Activated naive CD8-positive, alpha-beta T cell treated with anti-CD3 and anti-CD28 coated beads for 36 hours (primary cell): ENCODE measurements at regions not wholly inside any gene's neighbourhood (a gene's known extent, or its start where the extent isn't known, plus 50 kb on each side); places are given as distances from the start of the nearest gene placed in this dataset.

Experiments used
- DNase-seq: peaks from one replicate; pipeline ENCODE4 v3.0.0; 2021
- H3K27ac Mint-ChIP-seq: one replicate; pipeline ENCODE4 v1.8.0; 2022; ENCODE audit warnings: mild to moderate bottlenecking, moderate library complexity, mixed read lengths
- H3K27me3 Mint-ChIP-seq: one replicate; pipeline ENCODE4 v1.8.0; 2022; ENCODE audit warnings: mild to moderate bottlenecking, mixed read lengths
- H3K36me3 Mint-ChIP-seq: one replicate; pipeline ENCODE4 v1.8.0; 2021; ENCODE audit warnings: mild to moderate bottlenecking, mixed read lengths
- H3K4me1 Mint-ChIP-seq: one replicate; pipeline ENCODE4 v1.8.0; 2021; ENCODE audit warnings: mixed read lengths
- H3K4me3 Mint-ChIP-seq: one replicate; pipeline ENCODE4 v1.8.0; 2022; ENCODE audit warnings: mild to moderate bottlenecking, moderate library complexity, mixed read lengths
- H3K9me3 Mint-ChIP-seq: one replicate; pipeline ENCODE4 v1.8.0; 2022; ENCODE audit warnings: mixed read lengths

DNA sequence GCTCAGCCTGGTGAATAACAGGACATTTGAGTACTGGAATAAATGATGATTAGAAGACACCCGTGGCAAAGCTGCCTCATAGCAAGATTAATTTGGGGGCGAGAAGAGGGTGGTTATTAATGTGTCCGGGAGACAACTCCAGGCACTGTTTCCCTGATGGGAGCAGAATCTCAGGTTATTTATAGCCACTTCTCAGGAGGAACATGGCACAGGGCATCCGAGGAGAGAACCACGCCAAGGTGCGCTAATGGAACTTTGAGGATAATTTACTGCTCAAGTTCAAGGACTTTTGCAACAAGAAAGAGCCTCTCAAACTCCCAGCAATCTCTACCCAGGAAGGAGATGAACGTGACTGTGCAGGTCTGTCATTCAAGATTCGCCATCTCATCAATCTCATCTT lies 362.5 kb upstream of the ERCC4 start:
- no peaks in the 10 kb centered on the region for H3K36me3 Mint-ChIP-seq
- no peaks in the 10 kb centered on the region for H3K4me1 Mint-ChIP-seq
- peaks cover 12% of the 10 kb centered on the region for H3K27me3 Mint-ChIP-seq
- H3K27ac Mint-ChIP-seq: no peak overlapping the region
- no peak overlapping the region for H3K4me3 Mint-ChIP-seq
- H3K9me3 Mint-ChIP-seq: peaks cover 3% of the 10 kb centered on the region
- no peak for DNase-seq

DNA sequence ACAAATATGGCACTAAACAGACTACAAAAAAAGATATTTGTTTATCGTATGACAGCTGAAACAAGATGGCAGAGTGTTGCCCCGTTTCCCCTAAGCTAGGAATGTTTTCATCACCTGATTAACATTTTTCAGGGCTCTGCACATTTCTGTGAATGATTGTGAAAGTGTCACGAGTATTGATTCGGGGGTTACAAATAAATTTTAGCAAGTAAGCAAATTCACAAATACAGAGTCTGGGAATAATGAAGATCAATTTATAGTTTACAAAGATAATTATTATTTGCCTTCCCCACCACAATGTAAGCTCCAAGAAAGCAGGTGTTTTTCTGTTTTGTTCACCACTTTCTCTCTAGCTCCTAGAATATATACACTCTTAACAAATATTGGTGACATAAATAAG lies 361.2 kb upstream of the ERCC4 start:
- H3K4me3 Mint-ChIP-seq: no peak overlapping the region
- no peaks in the 10 kb centered on the region for H3K36me3 Mint-ChIP-seq
- H3K9me3 Mint-ChIP-seq: peaks cover 3% of the 10 kb centered on the region
- H3K27ac Mint-ChIP-seq: no peak overlapping the region
- peaks cover 8% of the 10 kb centered on the region for H3K27me3 Mint-ChIP-seq
- no peak for DNase-seq
- H3K4me1 Mint-ChIP-seq: no peaks in the 10 kb centered on the region

DNA sequence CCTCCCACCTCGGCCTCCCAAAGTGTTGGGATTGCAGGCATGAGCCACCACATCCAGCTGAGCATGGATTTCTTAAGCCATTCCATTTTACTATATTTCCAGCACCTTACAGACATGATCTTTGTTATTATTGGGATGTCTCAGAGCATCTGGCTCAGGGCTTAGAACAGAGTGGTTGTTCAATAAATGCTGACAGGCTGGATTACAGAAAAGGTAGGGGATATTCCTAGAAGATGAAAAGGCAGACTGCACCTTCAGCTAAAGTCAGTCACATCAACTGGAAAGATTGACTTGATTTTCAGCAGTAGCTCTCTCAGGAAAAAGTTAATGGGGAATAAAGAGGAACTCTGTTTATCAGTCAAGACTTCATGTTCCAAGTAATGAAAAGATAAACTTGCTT lies 360.3 kb upstream of the ERCC4 start:
- Mint-ChIP-seq H3K4me1 (no peaks in the 10 kb centered on the region), H3K4me3 (no peak overlapping the region), H3K27me3 (peaks cover 8% of the 10 kb centered on the region), H3K27ac (no peak overlapping the region), H3K9me3 (no peaks in the 10 kb centered on the region), H3K36me3 (no peaks in the 10 kb centered on the region)
- DNase-seq: no peak

DNA sequence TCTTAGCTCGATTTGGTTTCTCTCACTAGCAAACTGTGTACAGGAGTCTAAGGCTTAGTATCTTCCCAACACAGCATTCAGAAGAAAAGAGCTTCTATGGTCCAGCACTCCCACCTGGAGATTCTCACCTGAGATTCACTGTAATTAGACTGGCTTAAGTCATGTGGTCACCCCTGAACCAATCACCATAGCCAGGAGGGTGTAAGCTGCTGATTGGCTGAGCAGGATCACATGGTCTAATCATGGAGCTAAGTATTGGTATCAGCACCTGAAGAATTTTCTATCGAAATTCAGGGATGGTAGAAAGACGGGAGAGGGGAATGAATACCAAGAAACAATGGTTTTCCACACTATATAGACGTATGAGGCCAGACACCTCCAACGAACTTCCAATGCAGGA lies 359.8 kb upstream of the ERCC4 start:
- Mint-ChIP-seq H3K36me3 (no peaks in the 10 kb centered on the region), H3K4me1 (no peaks in the 10 kb centered on the region), H3K27ac (no peak overlapping the region), H3K27me3 (peaks cover 8% of the 10 kb centered on the region), H3K4me3 (no peak overlapping the region), H3K9me3 (no peaks in the 10 kb centered on the region)
- no peak for DNase-seq

- no peaks in the 10 kb centered on the region for H3K4me1 Mint-ChIP-seq
- DNase-seq: no peak
- no peak overlapping the region for H3K27ac Mint-ChIP-seq
- H3K36me3 Mint-ChIP-seq: no peaks in the 10 kb centered on the region
- peaks cover 3% of the 10 kb centered on the region for H3K27me3 Mint-ChIP-seq
- H3K4me3 Mint-ChIP-seq: no peak overlapping the region
- peaks cover 2% of the 10 kb centered on the region for H3K9me3 Mint-ChIP-seq
These were observed 358.5 kb upstream of the ERCC4 start for GRCh38 chr16:13561291-13562070.

DNA sequence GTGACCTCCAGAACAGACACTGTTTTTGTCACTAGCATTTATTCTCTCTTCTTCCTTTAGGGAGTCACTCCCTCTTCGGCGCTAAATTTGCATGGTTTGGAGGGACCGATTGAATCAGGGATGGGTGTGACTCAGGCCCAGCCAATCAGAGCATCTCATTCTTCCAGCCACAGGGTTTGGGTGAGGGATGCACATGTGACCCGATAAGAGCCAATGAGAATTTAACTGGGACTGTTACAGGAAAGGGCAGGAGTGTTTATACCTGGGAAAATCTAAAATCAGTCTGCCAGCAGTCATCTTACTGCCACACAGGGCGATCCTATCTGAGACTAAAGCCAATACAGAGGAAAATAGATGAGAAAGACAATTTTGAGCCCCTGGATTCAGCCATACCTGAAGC lies 351.2 kb upstream of the ERCC4 start:
- Mint-ChIP-seq H3K27ac (no peak overlapping the region), H3K9me3 (peaks cover 3% of the 10 kb centered on the region), H3K27me3 (peaks cover 3% of the 10 kb centered on the region), H3K4me1 (no peaks in the 10 kb centered on the region), H3K36me3 (no peaks in the 10 kb centered on the region), H3K4me3 (no peak overlapping the region)
- no peak for DNase-seq

DNA sequence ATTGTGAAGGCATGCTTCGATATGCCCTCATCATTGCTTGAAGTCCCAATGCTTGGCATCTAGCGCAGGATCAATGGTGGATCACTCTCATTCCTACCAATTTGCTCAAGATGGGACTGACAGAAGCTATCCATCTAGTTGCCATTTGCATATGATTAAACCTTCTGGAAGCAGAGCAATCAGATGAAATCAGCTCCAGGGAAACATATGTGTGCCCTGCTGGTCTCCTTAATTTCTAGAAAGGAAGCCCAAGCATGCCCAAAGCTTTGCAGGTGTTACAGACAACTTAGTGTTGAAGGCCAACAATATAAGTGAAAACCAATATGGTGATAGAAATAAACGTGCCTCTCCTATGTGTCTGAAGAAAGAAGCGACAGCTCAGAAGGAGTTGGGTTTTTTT lies 350.0 kb upstream of the ERCC4 start:
- DNase-seq: no peak
- no peak overlapping the region for H3K4me3 Mint-ChIP-seq
- no peaks in the 10 kb centered on the region for H3K4me1 Mint-ChIP-seq
- H3K9me3 Mint-ChIP-seq: peaks cover 3% of the 10 kb centered on the region
- peaks cover 4% of the 10 kb centered on the region for H3K27me3 Mint-ChIP-seq
- H3K27ac Mint-ChIP-seq: no peak overlapping the region
- no peaks in the 10 kb centered on the region for H3K36me3 Mint-ChIP-seq

GRCh38 chr16:13571036-13571435 lies 348.9 kb upstream of the ERCC4 start:
- H3K27ac Mint-ChIP-seq: no peak overlapping the region
- H3K4me3 Mint-ChIP-seq: no peak overlapping the region

GRCh38 chr16:13573903-13574302 lies 346.1 kb upstream of the ERCC4 start:
- Mint-ChIP-seq H3K36me3 (no peaks in the 10 kb centered on the region), H3K4me1 (no peaks in the 10 kb centered on the region)
- DNase-seq: no peak

More at GRCh38 chr16:13571036-13571435, 348.9 kb upstream of the ERCC4 start:
- Mint-ChIP-seq H3K9me3 (peaks cover 4% of the 10 kb centered on the region), H3K36me3 (no peaks in the 10 kb centered on the region), H3K27me3 (peaks cover 7% of the 10 kb centered on the region), H3K4me1 (no peaks in the 10 kb centered on the region)
- DNase-seq: no peak

GRCh38 chr16:13586051-13586450 lies 333.9 kb upstream of the ERCC4 start:
- no peaks in the 10 kb centered on the region for H3K36me3 Mint-ChIP-seq
- no peaks in the 10 kb centered on the region for H3K4me1 Mint-ChIP-seq
- no peak overlapping the region for H3K4me3 Mint-ChIP-seq

More at GRCh38 chr16:13573903-13574302, 346.1 kb upstream of the ERCC4 start:
- peaks cover 3% of the 10 kb centered on the region for H3K27me3 Mint-ChIP-seq
- peaks cover 1% of the 10 kb centered on the region for H3K9me3 Mint-ChIP-seq
- H3K4me3 Mint-ChIP-seq: no peak overlapping the region
- H3K27ac Mint-ChIP-seq: no peak overlapping the region

GRCh38 chr16:13587181-13587580 lies 332.8 kb upstream of the ERCC4 start:
- Mint-ChIP-seq H3K9me3 (no peaks in the 10 kb centered on the region), H3K4me3 (no peak overlapping the region), H3K27ac (no peak overlapping the region), H3K4me1 (no peaks in the 10 kb centered on the region), H3K36me3 (no peaks in the 10 kb centered on the region), H3K27me3 (no peaks in the 10 kb centered on the region)
- DNase-seq: no peak

More at GRCh38 chr16:13586051-13586450, 333.9 kb upstream of the ERCC4 start:
- no peak for DNase-seq
- Mint-ChIP-seq H3K9me3 (no peaks in the 10 kb centered on the region), H3K27ac (no peak overlapping the region), H3K27me3 (no peaks in the 10 kb centered on the region)

- DNase-seq: no peak
- Mint-ChIP-seq H3K4me3 (no peak overlapping the region), H3K36me3 (no peaks in the 10 kb centered on the region), H3K9me3 (no peaks in the 10 kb centered on the region), H3K27me3 (no peaks in the 10 kb centered on the region), H3K27ac (no peak overlapping the region), H3K4me1 (no peaks in the 10 kb centered on the region)
These were observed 325.1 kb upstream of the ERCC4 start for GRCh38 chr16:13594823-13595222.

DNA sequence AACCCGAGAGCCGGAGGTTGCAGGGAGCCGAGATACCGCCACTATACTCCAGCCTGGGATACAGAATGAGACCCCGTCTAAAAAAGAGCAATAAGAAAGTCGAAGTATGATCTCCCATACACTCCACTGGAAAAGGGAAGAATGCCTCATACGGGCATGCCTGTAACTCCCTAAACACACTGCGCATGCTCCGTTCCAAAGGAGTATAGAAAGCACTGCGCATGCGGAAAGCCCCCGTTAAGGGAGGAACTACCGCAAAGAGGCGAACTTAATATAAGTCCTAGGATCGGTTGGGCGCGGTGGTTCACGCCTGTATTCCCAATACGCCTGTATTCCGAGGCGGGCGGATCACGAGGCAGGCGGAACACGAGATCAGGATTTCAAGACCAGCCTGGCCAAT lies 313.1 kb upstream of the ERCC4 start:
- peaks cover 5% of the 10 kb centered on the region for H3K9me3 Mint-ChIP-seq
- no peaks in the 10 kb centered on the region for H3K27me3 Mint-ChIP-seq
- no peak for DNase-seq
- H3K27ac Mint-ChIP-seq: no peak overlapping the region
- no peaks in the 10 kb centered on the region for H3K4me1 Mint-ChIP-seq
- no peaks in the 10 kb centered on the region for H3K36me3 Mint-ChIP-seq
- no peak overlapping the region for H3K4me3 Mint-ChIP-seq

DNA sequence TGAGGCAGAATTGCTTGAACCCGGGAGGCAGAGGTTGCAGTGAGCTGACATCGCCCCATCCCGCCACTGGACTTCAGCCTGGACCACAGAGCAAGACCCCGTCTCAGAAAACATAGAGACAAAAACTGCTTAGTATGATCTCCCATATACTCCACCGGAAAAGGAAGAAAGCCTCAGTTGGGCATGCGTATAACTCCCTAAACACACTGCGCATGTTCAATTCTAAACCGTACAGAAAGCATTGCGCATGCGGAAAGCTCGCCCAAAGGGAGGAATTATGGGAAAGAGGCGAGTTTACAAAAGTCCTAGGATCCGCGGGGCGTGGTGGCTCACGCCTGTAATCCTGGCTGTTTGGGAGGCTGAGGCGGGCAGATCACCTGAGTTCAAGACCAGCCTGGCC lies 312.7 kb upstream of the ERCC4 start:
- no peak overlapping the region for H3K4me3 Mint-ChIP-seq
- no peaks in the 10 kb centered on the region for H3K27me3 Mint-ChIP-seq
- peaks cover 5% of the 10 kb centered on the region for H3K9me3 Mint-ChIP-seq
- no peaks in the 10 kb centered on the region for H3K36me3 Mint-ChIP-seq
- no peak overlapping the region for H3K27ac Mint-ChIP-seq
- no peaks in the 10 kb centered on the region for H3K4me1 Mint-ChIP-seq
- no peak for DNase-seq

- no peaks in the 10 kb centered on the region for H3K4me1 Mint-ChIP-seq
These were observed 308.4 kb upstream of the ERCC4 start for GRCh38 chr16:13611596-13611995.

DNA sequence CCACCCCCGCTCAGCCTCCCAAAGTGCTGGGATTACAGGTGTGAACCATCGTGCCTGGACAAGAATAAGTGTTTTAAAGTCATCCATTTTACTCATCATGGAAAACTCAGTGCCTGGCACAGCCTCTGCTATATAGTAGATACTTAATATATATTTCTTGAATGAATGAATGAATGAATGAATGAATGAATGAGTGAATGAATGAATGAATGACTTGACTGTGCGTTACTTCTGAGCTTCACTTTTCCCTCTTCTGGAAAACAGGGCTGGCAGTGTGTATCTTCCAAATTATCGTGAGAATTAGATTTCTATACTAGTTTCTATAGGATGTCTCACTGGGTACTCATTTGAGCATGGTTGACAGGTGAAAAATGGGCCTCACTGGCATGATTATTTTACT lies 307.3 kb upstream of the ERCC4 start:
- H3K36me3 Mint-ChIP-seq: no peaks in the 10 kb centered on the region
- H3K4me3 Mint-ChIP-seq: no peak overlapping the region
- no peaks in the 10 kb centered on the region for H3K4me1 Mint-ChIP-seq
- H3K27ac Mint-ChIP-seq: no peak overlapping the region
- H3K27me3 Mint-ChIP-seq: no peaks in the 10 kb centered on the region
- no peak for DNase-seq
- H3K9me3 Mint-ChIP-seq: no peaks in the 10 kb centered on the region

More at GRCh38 chr16:13611596-13611995, 308.4 kb upstream of the ERCC4 start:
- no peak for DNase-seq
- peaks cover 3% of the 10 kb centered on the region for H3K9me3 Mint-ChIP-seq
- no peaks in the 10 kb centered on the region for H3K36me3 Mint-ChIP-seq
- no peaks in the 10 kb centered on the region for H3K27me3 Mint-ChIP-seq
- H3K27ac Mint-ChIP-seq: no peak overlapping the region
- H3K4me3 Mint-ChIP-seq: no peak overlapping the region
